GM12878 (cell line): ENCODE measurements at regions not wholly inside any gene's neighbourhood (a gene's known extent, or its start where the extent isn't known, plus 50 kb on each side); places are given as distances from the start of the nearest gene placed in this dataset.

Experiments
- ATAC-seq: fragments of 200-7000 bp; cut with Tn5 transposase; 3 replicates; pipeline ENCODE4 v1.9.1; 2020; ENCODE audit warnings: mild to moderate bottlenecking, moderate library complexity
- BruUV-seq: library from RNA; stranded (reverse); fragments of 400-500 nt; replicated peaks from 2 replicates; lab custom pipeline; 2021; lab: Mats Ljungman, UMichigan
- CTCF ChIA-PET: fragments of 300-600 bp; sonication (Branson Sonifier 250); formaldehyde crosslinking; extraction: SDS; loops from one replicate; lab custom pipeline; 2021; ENCODE audit warnings: inconsistent platforms; lab: Yijun Ruan, JAX
- POLR2A ChIA-PET: fragments of 350-600 bp; formaldehyde crosslinking; extraction: SDS; loops from one replicate; lab custom pipeline; 2021; ENCODE audit warnings: inconsistent platforms; lab: Charles Lee
- RAD21 ChIA-PET: fragments of 300-600 bp; sonication (Branson Sonifier 250); formaldehyde crosslinking; loops from one replicate; lab custom pipeline; 2023; ENCODE audit warnings: antibody characterized with exemption; ENCODE audit not compliant: unreplicated experiment; lab: Charles Lee
- SMC1A ChIA-PET: fragments of 300-600 bp; sonication (Branson Sonifier 250); formaldehyde crosslinking; loops from one replicate; lab custom pipeline; 2023; ENCODE audit not compliant: unreplicated experiment, uncharacterized antibody; lab: Charles Lee
- DNase-seq: peaks from one replicate; pipeline ENCODE4 v3.0.0-alpha.2; 2011; ENCODE audit warnings: low read depth, low spot score
- FAIRE-seq: peaks from 3 replicates; lab custom pipeline; 2011; peaks lifted over from hg19 to GRCh38; lab: Jason Lieb, UNC
- H2AFZ ChIP-seq: 2 replicates; pipeline ENCODE4 v1.6.0; 2011; ENCODE audit warnings: low read depth, low read length, control low read depth; ENCODE audit not compliant: control insufficient read depth
- H3K27ac ChIP-seq: 2 replicates; pipeline ENCODE4 v1.5.1; 2011; ENCODE audit warnings: control low read depth; ENCODE audit not compliant: control insufficient read depth, insufficient read depth
- H3K27me3 ChIP-seq, 2 experiments: replicated peaks in 1 of 2; 2 replicates each; pipeline versions ENCODE4 v1.6.0 to v1.6.1; 2011; ENCODE audit warnings: low read length in 1 of 2; ENCODE audit not compliant: control insufficient read depth in 2 of 2, insufficient read depth in 2 of 2
- H3K36me3 ChIP-seq, 2 experiments: 2 replicates each; pipeline ENCODE4 v1.5.1; 2011; ENCODE audit warnings: low read length in 1 of 2; ENCODE audit not compliant: control insufficient read depth in 2 of 2, insufficient read depth in 2 of 2
- H3K4me1 ChIP-seq: 2 replicates; pipeline ENCODE4 v1.6.1; 2011; ENCODE audit warnings: mild to moderate bottlenecking, low read length, moderate library complexity, mixed read lengths; ENCODE audit not compliant: control insufficient read depth, insufficient read depth
- H3K4me2 ChIP-seq: 2 replicates; pipeline ENCODE4 v1.6.0; 2011; ENCODE audit warnings: control low read depth; ENCODE audit not compliant: control insufficient read depth, insufficient read depth
- H3K4me3 ChIP-seq: fragments of 200-600 bp; sonication (generic); 2 replicates; pipeline ENCODE4 v1.5.1; 2016
- H3K79me2 ChIP-seq: 2 replicates; pipeline ENCODE4 v1.6.0; 2011; ENCODE audit warnings: low read length; ENCODE audit not compliant: control insufficient read depth, insufficient read depth
- H3K9ac ChIP-seq: 2 replicates; pipeline ENCODE4 v1.8.0; 2011; ENCODE audit warnings: low read length, control low read depth, mixed read lengths; ENCODE audit not compliant: control insufficient read depth, insufficient read depth
- H3K9me3 ChIP-seq: replicated peaks from 3 replicates; pipeline ENCODE4 v1.5.1; 2011; ENCODE audit warnings: mild to moderate bottlenecking, low read length; ENCODE audit not compliant: control insufficient read depth, insufficient read depth
- H4K20me1 ChIP-seq: 2 replicates; pipeline ENCODE4 v1.6.0; 2011; ENCODE audit not compliant: control insufficient read depth, insufficient read depth
- BACH1 ChIP-seq: fragments of 450-650 bp; IDR thresholded peaks from 2 replicates; pipeline ENCODE4 v1.6.1; 2017; ENCODE audit warnings: mild to moderate bottlenecking, borderline replicate concordance
- CBX5 ChIP-seq: sonication (generic); IDR thresholded peaks from 2 replicates; pipeline ENCODE4 v1.6.1; 2016; ENCODE audit warnings: low read depth, moderate library complexity, mild to moderate bottlenecking, inconsistent platforms
- CEBPZ ChIP-seq: fragments of 150-350 bp; IDR thresholded peaks from 2 replicates; pipeline ENCODE4 v1.6.1; 2016; ENCODE audit warnings: low read depth, low read length
- EZH2 ChIP-seq: IDR thresholded peaks from 2 replicates; pipeline ENCODE4 v1.6.1; 2012; ENCODE audit warnings: low read depth, mild to moderate bottlenecking, control low read depth, inconsistent platforms, low read length, borderline replicate concordance; ENCODE audit not compliant: control insufficient read depth
- MAX ChIP-seq: IDR thresholded peaks from 2 replicates; pipeline ENCODE4 v1.6.1; 2012; ENCODE audit warnings: low read depth, low read length, improper control_type of control experiment
- PML ChIP-seq: IDR thresholded peaks from 2 replicates; pipeline ENCODE4 v1.6.1; 2012; ENCODE audit warnings: low read length, inconsistent platforms
- SMAD1 ChIP-seq: fragments of 450-650 bp; IDR thresholded peaks from 2 replicates; pipeline ENCODE4 v1.6.1; 2018; ENCODE audit warnings: mild to moderate bottlenecking, low read depth; ENCODE audit not compliant: partially characterized antibody
- SREBF1 ChIP-seq: IDR thresholded peaks from 2 replicates; pipeline ENCODE4 v1.6.1; 2012; ENCODE audit warnings: mild to moderate bottlenecking, low read length
- TAF1 ChIP-seq: IDR thresholded peaks from 2 replicates; pipeline ENCODE4 v1.6.1; 2011; ENCODE audit warnings: mild to moderate bottlenecking, low read depth, low read length, borderline replicate concordance
- TARDBP ChIP-seq: IDR thresholded peaks from 2 replicates; pipeline ENCODE4 v1.6.1; 2016; ENCODE audit warnings: borderline replicate concordance
- in situ Hi-C: fragments of 300-500 bp; cut with MboI; formaldehyde crosslinking; loops from 9 replicates; pipeline ENCODE4 v1.14.3; 2018; ENCODE audit warnings: mixed read lengths
- intact Hi-C: fragments of 100-400 bp; cut with micrococcal nuclease; formaldehyde crosslinking; loops from one replicate; pipeline ENCODE4 v1.14.2; 2022; ENCODE audit not compliant: unreplicated experiment
- TF ChIP-seq, protein P1 (sequence below): fragments of 450-650 bp; IDR thresholded peaks from 2 replicates; pipeline ENCODE4 v1.6.1; 2017; ENCODE audit warnings: mild to moderate bottlenecking, moderate library complexity

DNA sequence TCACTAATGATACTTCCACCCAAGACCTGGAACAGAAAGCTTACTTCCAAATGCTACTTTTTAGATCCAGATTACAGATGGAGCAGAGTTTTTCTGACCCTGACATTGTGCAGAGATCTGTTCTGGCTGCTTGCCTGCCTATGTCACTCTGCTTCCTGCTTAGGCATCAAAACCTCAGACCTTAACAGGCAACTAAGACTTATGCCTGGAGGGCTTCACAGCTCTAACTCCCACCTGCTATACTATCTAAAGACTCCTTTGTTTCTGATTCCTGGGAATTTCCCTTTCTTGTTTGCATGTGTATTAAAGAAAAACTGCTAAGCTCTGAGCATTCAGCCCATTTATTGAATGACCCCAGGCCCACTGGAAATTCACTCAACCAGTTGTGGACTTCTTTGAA lies 157.4 kb upstream of the NPHP3 start:
- POLR2A ChIA-PET, result no interaction called here
- no peaks in the 10 kb centered on the region for H3K4me1 ChIP-seq
- no peak overlapping the region for H3K27ac ChIP-seq
- ATAC-seq (no peak), DNase-seq (no peak)
- intact Hi-C loops, result no loop called here
- H3K4me3 ChIP-seq, result no peak overlapping the region
- in situ Hi-C loops, result no loop called here
- no peaks in the 10 kb centered on the region for H4K20me1 ChIP-seq
- SMC1A ChIA-PET, result no interaction called here
- BruUV-seq, result no TSS peak
- no peaks in the 10 kb centered on the region for H3K9me3 ChIP-seq
- CTCF ChIA-PET, result no interaction called here
- TF ChIP-seq, protein P1, sequence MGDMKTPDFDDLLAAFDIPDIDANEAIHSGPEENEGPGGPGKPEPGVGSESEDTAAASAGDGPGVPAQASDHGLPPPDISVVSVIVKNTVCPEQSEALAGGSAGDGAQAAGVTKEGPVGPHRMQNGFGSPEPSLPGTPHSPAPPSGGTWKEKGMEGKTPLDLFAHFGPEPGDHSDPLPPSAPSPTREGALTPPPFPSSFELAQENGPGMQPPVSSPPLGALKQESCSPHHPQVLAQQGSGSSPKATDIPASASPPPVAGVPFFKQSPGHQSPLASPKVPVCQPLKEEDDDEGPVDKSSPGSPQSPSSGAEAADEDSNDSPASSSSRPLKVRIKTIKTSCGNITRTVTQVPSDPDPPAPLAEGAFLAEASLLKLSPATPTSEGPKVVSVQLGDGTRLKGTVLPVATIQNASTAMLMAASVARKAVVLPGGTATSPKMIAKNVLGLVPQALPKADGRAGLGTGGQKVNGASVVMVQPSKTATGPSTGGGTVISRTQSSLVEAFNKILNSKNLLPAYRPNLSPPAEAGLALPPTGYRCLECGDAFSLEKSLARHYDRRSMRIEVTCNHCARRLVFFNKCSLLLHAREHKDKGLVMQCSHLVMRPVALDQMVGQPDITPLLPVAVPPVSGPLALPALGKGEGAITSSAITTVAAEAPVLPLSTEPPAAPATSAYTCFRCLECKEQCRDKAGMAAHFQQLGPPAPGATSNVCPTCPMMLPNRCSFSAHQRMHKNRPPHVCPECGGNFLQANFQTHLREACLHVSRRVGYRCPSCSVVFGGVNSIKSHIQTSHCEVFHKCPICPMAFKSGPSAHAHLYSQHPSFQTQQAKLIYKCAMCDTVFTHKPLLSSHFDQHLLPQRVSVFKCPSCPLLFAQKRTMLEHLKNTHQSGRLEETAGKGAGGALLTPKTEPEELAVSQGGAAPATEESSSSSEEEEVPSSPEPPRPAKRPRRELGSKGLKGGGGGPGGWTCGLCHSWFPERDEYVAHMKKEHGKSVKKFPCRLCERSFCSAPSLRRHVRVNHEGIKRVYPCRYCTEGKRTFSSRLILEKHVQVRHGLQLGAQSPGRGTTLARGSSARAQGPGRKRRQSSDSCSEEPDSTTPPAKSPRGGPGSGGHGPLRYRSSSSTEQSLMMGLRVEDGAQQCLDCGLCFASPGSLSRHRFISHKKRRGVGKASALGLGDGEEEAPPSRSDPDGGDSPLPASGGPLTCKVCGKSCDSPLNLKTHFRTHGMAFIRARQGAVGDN, result no peak
- no peak for TF ChIP-seq PML
- no peak for TF ChIP-seq EZH2
- TF ChIP-seq SREBF1, result no peak
- TF ChIP-seq BACH1, result no peak
- no peak for TF ChIP-seq TARDBP
- no peak for TF ChIP-seq MAX
- no peak for TF ChIP-seq TAF1
- no peak for TF ChIP-seq CBX5
- TF ChIP-seq CEBPZ, result no peak
- TF ChIP-seq SMAD1, result no peak
- TF ChIP-seq, all 136 proteins: peak for 0
- Histone ChIP-seq H3K9ac (no peak overlapping the region), H3K27me3 (no peaks in the 10 kb centered on the region; a peak in 2 of 4 replicates), H3K36me3 (no peaks in the 10 kb centered on the region), H2AFZ (no peak overlapping the region), H3K79me2 (no peaks in the 10 kb centered on the region), H3K4me2 (no peak overlapping the region)
- RAD21 ChIA-PET, result no interaction called here
- FAIRE-seq, result no peak
